ENCODE measurements at regions not wholly inside any gene's neighbourhood (a gene's known extent, or its start where the extent isn't known, plus 50 kb on each side); places are given as distances from the start of the nearest gene placed in this dataset.
"Not testable (repeated sequence)": the region's sequence is repeated elsewhere in the genome, so short reads cannot be mapped to it uniquely, and the experiment has no call there.

DNA sequence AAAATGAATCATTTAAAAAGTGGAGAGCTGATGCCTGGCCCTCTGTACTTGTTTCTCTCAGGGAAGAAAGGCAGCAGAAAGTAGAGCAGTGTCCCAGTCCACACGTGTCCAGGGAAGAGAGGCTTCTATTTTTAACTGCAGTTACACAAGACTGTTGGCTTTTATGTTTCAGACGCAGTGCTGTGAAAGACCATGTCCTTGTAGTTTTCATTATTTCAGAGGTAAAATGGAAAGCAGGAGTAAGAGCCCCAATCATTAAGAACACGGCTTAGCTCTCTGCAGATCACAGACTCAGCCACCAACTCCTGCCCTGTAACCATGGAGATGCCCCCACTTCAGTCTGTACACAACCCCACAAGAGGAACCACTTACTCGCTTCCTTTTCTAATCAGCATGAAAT, 336.3 kb downstream of the DAD1 start:
- DNase-seq (ENCODE audit: low read depth), result no peak

DNA sequence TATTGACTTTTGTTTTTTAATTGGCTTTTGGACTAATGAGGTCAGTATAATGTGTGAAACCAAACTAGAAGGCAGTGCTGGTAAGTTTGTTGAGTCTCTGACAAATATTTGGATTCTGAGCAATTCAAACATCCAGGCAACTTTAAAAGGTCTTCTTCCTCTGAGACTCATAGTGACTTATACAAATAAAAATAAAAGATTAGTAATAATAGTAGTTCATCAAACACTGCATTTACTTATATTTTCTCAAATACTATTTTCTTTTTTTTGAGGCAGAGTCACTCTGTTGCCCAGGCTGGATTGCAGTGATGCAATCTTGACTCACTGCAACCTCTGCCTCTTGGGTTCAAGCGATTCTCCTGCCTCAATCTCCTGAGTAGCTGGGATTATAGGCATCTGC, 337.9 kb downstream of the DAD1 start:
- DNase-seq (ENCODE audit: low read depth), result no peak

DNA sequence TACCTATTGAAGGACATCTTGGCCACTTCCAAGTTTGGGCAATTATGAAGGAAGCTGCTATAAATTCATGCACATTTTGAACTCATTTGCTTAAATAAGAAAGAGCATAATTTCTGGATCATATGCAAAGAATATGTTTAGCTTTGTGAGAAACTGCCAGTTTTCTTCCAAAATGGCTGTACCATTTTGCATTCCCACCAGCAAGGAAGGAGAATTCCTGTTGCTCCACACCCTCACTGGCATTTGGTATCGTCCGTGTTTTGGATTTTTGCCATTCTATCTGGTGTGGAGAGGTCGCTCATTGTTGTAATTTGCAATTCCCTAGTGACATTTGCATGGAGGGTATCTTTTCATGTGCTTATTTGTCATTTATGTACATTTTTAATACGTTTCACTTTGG, 339.3 kb downstream of the DAD1 start:
- DNase-seq (ENCODE audit: low read depth), result no peak

DNA sequence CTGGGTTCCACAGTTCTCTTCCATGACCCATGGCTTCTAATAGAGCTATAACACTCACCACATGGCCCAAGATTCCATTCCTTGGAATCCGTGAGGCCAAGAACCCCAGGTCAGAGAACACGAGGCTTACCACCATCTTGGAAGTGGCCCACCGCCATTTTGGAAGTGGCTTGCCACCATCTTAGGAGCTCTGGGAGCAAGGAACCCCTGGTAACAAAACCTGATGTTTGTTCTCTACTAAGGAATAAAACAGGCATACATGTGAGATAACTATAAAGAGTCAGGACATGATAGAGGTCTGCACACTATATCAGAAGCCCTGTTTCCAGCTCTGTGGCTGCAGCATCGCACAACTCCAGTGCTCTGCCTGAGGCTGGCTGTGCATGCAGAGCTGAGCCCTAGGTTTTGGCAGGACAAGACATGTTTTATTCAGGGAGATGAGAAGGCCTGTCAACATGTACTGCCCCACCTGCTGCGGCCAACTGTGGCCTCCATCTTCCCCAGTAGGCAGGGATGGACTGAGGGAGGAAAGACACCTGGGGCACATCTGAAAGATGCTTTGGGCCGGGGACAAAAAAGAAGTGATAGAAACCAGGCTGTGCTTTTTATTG, 344.9 kb downstream of the DAD1 start:
- no peak for DNase-seq (ENCODE audit: low read depth)

DNA sequence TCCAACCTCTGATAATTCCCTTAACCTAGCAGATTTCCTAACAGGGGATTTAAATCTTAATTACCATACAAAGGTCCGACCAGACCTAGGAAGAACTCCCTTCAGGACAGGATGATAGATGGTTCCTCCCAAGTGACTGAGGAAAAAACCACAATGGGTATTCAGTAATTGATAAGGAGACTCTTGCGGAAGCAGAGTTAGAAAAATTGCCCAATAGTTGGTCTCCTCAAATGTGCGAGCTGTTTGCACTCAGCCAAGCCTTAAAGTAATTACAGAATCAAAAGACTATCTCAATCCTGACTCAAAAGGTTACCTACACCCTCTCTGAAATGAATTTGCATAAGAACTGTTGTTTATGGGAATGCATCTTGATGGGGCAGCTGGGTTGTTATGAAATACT, 350.7 kb downstream of the DAD1 start:
- not testable (repeated sequence) for DNase-seq (ENCODE audit: low read depth)

DNA sequence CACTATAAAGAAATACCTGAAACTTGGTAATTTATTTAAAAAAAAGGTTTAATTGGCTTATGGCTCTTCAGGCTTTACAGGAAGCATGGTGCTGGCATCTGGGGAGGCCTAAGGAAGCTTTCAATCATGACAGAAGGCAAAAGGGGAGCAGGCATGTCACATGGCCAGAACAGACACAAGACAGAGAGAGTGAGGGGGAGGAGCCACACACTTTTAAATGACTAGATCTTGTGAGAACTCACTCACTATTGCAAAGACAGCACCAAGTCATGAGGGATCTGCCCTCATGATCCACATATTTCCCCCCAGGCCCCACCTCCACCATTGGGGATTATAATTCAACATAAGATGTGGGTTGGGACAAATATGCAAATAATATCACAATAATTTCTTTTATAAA, 355.6 kb downstream of the DAD1 start:
- DNase-seq (ENCODE audit: low read depth), result no peak

DNA sequence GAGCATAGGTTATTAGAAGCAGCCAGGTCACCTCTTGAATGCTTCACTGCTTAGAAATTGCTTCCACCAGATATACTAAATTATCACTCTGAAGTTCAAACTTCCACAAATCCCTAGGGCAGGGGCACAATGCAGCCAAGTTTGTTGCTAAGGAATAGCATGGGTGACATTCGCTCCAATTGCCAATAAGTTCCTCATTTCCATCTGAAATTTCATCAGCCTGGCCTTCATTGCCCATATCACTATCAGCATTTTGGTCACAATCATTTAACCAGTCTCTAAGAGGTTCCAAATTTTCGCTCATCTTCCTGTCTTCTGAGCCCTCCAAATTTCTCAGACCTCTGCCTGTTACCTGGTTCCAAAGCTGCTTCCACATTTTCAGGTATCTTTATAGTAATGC, 356.1 kb downstream of the DAD1 start:
- no peak for DNase-seq (ENCODE audit: low read depth)

DNA sequence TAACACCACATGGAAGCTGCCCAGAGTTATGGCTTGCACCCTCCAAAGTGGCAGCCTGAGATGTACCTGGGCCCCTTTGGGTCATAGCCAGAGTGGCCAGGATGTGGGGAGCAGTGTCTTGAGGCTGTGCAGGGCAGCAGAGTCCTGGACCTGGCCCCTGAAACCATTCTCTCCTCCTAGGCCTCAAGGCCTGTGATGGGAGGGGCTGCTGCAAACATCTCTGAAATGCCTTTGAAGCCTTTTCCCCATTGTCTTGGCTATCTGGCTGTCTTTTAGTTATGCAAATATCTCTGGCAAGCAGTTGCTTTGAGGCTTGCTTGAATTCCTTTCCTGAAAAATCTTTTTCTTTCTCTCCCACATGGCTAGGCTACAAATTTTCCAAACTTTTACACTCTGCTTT, 356.5 kb downstream of the DAD1 start:
- DNase-seq (ENCODE audit: low read depth), result no peak

DNA sequence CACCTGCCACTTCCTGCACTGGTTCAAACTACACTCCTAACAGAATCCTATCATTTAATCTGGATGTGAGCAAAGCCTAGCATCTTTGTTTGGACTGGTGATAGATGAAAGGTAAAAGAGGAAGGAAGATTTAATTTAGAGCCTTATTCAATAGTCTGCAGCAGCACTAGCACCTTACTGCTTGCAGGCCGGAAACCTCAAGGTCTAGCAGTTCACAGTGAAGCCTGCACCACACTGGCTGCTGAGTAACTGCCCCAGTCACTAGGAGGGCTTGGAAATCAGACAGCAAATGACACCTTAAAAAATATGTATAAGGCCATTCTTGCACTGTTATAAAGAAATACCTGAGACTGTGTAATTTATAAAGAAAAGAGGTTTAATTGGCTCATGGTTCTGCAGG, 358.0 kb downstream of the DAD1 start:
- DNase-seq (ENCODE audit: low read depth), result no peak

DNA sequence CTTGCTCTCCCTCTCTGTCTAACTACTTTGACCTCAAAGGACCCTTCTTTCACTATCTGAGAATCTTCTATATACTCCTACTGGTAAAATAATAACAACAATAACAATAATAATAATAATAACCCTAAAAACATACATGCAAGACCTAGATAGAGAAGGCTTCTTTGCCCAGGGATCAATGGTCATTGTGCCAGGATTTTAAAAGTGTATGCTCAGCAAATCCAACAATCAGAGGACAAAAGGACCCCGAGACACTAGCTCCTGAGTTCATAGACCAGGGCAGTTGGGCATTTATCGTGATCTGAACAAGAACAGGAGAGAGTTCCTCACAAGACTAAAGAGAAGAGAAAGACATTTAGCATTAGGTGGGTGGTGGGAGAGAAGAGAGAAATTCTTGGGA, 358.5 kb downstream of the DAD1 start:
- no peak for DNase-seq (ENCODE audit: low read depth)

DNA sequence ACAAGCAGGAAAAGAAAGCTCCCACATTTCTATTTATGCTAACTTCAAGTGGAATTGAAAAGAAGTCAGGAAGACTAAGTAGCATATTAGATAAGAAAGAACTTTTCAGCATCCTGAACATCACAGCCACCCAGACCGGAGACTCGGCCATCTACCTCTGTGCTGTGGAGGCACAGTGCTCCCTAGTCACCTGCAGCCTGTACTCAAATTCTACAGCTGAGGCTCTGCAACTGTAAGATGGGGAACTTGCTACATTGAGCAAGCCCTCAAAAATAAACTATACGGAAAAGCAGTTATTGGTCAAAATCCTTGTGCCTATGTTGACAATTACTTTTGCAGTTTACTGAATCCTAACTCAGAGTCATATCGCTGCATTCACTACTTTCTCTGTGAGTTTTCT, 361.9 kb downstream of the DAD1 start:
- DNase-seq (ENCODE audit: low read depth), result no peak

DNA sequence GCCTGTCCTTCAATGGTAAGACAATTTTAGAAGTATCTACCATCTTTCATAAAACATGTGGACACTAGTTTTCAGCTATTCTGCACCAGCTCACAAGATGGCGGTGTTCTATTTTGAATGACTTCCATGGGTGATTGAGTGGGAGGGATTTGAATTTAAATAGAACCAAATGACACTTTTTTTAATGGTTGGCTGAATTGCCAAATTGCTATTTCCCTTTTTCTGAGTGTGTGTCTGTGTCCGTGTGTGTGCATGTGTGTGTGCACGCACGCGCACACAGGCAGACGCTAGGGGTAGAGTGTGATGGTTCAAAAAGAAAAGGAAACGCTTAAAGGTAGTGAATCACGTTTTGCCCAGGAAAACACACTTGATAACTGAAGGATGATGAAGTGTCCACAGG, 362.6 kb downstream of the DAD1 start:
- no peak for DNase-seq (ENCODE audit: low read depth)

DNA sequence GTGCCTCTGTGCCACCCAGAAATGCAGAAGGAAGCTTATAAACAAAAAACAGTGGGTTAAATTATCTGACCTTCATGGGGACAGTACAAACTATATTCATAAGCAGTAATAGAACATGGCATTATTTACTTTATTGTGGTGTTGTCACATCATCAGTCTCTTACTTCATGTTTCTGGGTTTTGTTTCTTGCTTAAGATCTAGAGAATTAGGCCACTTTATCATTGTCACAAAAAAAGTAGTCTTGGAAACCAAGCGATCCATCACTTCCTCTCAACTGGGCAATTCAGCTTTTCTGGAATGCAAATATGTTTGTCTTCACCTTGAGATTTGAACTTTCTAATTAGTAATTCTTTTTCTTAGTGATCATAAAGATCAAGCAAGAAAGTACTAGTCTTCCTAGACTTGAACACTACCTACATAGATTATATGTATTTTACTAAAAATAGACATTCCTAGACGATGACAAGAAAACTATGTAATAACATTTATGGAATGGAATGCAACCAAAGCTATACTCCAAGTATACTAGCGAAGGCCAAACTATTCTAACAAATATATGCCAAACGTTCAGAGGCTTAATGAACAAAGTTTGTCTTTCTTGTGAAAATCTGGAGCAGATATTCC, 363.4 kb downstream of the DAD1 start:
- DNase-seq (ENCODE audit: low read depth), result no peak

DNA sequence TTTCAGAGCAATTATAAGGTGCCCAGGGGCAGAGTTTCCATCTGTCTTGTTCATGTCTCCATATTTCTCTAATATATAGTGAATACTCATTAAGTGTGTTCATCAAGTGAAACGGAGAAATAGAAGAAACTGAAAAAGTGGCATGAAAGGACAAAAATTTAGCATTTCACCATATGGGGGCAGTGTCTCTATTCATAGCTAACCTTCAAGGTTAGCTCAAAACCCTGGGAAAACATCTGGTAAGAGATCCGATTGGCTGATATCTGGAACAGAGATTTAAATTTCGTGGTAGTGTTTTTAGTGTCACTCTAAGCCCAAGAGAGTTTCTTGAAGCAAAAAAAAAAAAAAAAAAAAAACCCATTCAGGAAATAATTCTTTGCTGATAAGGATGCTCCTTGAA, 367.5 kb downstream of the DAD1 start:
- DNase-seq (ENCODE audit: low read depth), result no peak

DNA sequence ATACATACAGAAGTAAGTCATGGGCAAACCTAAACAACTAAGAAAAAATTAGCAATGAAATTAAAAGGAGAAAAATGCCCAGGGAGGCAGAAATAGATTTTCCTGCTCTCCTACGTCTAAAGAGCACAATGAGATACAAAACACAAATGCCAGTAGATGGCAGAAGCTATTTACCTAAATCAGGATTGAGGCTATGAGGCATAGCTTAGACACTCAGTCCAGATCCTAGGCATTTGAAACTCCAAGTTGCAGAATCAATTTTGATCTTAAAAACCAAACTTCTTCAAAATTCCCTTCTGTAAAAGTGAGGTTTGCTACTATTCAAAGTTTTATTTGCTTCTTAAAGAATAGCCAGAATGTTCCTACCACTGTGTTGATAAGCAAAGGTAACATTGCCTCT, 368.6 kb downstream of the DAD1 start:
- no peak for DNase-seq (ENCODE audit: low read depth)

DNA sequence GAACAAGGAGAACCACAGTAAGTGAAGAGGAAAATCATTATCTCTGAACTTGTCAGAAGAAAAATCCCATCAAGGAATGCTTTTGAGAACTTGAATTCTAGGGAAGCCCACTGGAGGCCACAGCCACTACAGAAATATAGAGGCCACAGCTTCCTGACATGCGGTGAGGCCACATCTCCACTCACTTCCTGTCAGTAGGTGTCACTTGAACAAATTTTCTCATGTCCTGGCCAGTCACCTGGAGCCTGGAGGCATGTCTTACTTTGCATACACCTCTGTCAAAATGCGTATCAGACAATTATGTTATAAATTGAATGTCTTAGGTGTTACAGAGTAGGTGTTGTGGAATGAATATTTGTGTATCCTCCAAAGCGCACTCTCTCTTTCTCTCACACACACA, 370.3 kb downstream of the DAD1 start:
- no peak for DNase-seq (ENCODE audit: low read depth)

DNA sequence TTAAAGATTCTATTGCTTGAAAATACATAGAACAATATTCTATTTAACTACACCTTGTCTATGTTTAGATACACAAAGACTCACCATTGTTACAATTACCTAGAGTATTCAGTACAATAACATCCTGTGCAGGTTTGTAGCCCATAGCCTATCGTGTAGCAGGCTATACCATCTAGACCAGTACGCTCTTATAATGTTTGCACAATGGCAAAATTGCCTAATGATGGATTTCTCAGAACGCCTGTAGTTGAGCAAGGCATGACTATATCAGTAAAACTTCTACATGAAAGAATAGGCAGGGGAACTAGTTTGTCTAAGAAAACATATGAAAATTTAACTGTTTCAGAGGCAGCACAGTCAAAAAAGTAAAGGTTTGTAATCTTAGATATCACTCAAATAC, 375.9 kb downstream of the DAD1 start:
- DNase-seq (ENCODE audit: low read depth), result no peak

DNA sequence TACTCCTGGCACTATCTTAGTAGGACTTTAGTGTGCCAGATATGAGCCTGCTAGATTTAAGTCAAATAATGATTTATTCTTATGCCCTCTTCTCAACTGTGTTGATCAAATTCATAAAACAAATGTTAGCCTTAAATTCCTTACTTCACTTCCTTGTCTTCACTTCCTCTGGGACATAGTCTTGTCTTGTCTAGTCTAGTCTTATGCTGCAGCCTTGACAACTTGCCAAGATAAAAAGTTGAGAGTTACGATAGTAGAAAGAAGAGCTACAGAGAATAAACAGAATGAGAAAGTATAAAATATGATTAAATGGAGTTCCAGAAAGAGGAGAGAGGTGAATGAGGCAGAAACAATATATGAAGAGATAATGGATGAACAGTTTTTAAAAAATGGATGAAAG, 378.1 kb downstream of the DAD1 start:
- DNase-seq (ENCODE audit: low read depth), result no peak

DNA sequence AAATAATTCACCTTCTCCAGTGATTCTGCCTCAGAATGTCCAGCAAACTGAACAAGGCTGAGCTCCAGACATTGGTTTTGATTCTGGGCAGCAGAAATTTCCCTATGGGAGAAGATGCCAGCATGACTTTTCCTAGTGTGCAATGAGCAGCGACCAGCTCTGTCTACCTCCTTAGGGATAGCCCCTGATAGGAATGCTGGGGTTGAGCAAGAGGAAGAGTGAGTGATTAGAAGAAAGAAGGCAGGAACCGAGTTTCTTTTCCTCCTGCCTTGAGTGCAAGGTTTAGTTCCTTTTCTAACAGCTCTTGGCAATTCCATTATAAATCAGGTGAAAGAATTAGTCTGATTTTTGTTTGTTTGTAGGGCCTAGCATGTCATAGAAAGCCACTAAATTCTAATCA, 379.0 kb downstream of the DAD1 start:
- DNase-seq (ENCODE audit: low read depth), result no peak

DNA sequence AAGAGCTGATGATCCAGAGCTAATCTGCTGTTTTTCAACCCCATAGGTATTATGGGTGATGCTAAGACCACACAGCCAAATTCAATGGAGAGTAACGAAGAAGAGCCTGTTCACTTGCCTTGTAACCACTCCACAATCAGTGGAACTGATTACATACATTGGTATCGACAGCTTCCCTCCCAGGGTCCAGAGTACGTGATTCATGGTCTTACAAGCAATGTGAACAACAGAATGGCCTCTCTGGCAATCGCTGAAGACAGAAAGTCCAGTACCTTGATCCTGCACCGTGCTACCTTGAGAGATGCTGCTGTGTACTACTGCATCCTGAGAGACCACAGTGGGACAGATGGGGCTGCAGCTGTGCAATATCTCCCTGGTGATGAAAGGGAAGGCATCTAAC, 386.0 kb downstream of the DAD1 start:
- no peak for DNase-seq (ENCODE audit: low read depth)

DNA sequence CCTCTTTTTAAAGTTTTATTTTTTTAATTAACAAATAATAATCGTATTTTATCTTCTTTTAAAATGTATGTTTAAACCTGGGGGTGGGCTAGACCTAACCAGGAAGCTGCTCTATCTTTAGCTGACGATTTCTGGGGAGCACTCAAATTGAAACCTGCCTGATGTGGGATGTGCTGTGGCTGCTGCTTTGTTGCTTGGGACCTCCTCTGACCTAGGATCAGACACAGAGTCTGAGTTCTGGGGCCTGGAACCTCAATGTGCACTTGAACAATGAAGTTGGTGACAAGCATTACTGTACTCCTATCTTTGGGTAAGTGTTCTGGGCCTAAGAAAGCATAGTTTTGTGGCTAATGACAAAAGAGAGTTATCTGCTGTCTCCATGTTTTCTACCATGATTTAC, 386.7 kb downstream of the DAD1 start:
- DNase-seq (ENCODE audit: low read depth), result no peak

DNA sequence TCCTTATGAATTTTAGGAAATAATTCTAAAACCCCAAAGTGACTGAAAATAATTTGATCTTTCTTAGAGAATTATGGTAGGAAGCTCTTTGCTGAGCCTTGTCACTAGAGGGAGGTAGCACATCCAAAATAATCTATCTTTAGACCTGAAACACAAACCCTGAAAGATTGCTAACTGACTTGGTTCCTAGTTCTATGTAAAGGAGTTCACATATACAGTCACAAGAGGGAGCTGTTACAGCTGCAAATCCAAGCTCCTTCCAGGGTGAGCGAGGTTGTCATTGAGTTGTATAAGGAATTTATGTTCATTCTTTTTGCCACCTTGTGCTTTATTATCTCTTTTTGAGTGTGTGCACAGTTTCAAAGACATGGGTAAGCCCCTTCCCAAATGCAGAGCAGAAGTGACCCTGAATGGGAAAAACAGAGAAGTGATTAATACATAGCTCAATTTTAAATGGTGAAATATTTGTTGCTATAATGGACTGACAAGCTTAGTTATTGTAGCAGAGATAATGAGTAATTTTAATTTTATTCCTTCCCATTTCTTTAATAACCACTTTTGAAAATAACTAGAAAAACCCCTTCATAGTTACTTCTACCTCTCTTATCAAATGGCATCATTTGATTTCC, 387.9 kb downstream of the DAD1 start:
- no peak for DNase-seq (ENCODE audit: low read depth)

DNA sequence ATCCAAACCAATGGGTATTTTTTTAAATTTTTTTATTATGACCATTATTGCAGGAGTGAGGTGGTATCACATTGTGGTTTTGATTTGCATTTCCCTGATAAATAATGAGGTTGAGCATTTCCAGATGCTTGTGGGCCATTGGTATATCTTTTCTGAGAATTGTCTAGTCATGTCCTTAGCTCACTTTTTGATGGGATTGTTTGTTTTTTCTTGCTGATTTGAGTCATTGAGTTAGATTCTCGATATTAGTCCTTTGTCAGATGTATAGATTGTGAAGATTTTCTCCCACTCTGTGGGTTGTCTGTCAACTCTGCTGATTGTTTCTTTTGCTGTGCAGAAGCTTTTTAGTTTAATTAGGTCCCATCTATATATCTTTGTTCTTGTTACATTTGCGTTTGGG, 388.9 kb downstream of the DAD1 start:
- not testable (repeated sequence) for DNase-seq (ENCODE audit: low read depth)

DNA sequence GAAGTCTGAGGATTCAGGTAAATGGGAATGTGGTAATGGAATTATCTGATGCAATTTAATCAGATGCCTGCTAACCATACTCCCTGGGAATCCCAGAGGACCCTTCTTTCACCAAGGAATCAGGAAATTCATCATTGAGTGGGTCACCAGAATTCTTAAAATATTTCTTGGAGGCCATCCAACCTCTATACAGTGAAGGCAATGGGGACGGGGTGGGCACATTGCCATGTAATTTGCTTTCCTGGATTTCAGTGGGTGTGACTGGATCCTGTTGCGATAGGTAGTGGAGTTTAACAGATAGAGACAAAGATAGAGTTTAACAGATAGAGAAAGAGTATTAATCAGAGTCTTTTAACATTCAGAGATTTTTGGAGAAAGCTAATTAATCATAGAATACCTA, 394.4 kb downstream of the DAD1 start:
- DNase-seq (ENCODE audit: low read depth), result no peak

Measured in GM04503 (cell line).